ENCODE measurements at regions not wholly inside any gene's neighbourhood (a gene's known extent, or its start where the extent isn't known, plus 50 kb on each side); places are given as distances from the start of the nearest gene placed in this dataset.
"Not testable (repeated sequence)": the region's sequence is repeated elsewhere in the genome, so short reads cannot be mapped to it uniquely, and the experiment has no call there.

DNA sequence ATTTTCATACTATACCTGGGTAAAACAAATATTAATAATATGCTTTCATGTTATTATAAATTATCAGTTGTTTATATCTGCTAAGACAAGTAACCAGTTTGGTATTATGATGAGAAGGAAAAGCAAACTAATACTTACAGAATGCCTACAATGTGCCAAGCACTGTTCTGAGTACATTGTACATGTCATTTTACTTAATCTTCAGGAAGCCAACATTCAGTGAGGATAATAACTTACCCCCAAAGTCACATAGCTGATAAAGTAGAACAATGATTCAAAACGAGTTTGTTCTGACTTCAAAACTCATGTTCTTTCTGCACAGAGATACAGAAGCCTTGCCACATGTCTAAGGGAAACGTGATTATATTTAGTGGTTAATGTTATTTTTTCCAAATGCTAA is 89.0 kb upstream of the DIO2 start:
- H3K27ac ChIP-seq: no peak overlapping the region
- no peaks in the 10 kb centered on the region for H3K9me3 ChIP-seq
- DNase-seq (ENCODE audit: low spot score in 2 of 2): no peak
- H3K4me3 ChIP-seq: no peak overlapping the region
- H3K4me1 ChIP-seq: no peaks in the 10 kb centered on the region
- no peaks in the 10 kb centered on the region for H3K27me3 ChIP-seq
- TF ChIP-seq POLR2AphosphoS5 (IDR thresholded peaks at IDR 0.05) (no peak), POLR2A (IDR thresholded peaks at IDR 0.05) (no peak), CTCF (IDR thresholded peaks at IDR 0.05) (no peak)
- intact Hi-C loops (cut with DNase I; ENCODE audit: low total_unique reads): no loop called here
- no peaks in the 10 kb centered on the region for H3K36me3 ChIP-seq

GRCh38 chr14:80298491-80299017 is 87.2 kb upstream of the DIO2 start:
- TF ChIP-seq POLR2AphosphoS5 (IDR thresholded peaks at IDR 0.05) (no peak), CTCF (IDR thresholded peaks at IDR 0.05) (no peak), POLR2A (IDR thresholded peaks at IDR 0.05) (no peak)
- Histone ChIP-seq H3K27me3 (no peaks in the 10 kb centered on the region), H3K9me3 (no peaks in the 10 kb centered on the region), H3K27ac (no peak overlapping the region), H3K4me1 (no peaks in the 10 kb centered on the region), H3K36me3 (no peaks in the 10 kb centered on the region), H3K4me3 (no peak overlapping the region)
- intact Hi-C loops (cut with DNase I; ENCODE audit: low total_unique reads): no loop called here
- DNase-seq (ENCODE audit: low spot score in 2 of 2): no peak

DNA sequence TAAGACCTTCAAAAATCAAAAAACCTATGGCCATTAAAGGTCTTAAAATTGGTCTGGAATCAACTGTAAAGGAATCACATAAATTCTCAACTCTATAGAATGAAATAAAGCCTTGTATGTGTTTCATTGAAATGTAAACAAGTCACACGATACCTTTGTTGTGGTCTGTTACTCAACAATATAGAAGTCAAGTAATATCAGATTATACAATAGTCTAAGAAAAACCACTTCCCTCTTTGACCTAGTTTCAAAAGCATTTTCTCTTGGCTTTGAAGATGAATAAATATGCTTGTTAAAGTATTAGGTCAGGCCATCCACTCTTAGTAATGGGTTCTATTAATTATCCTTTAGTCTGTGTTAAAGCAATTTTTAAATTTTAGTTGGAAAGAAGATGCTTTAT is 79.8 kb upstream of the DIO2 start:
- Histone ChIP-seq H3K27me3 (no peaks in the 10 kb centered on the region), H3K36me3 (no peaks in the 10 kb centered on the region), H3K27ac (no peak overlapping the region), H3K4me1 (no peaks in the 10 kb centered on the region), H3K4me3 (no peak overlapping the region), H3K9me3 (peaks cover 0 to 8% of the 10 kb centered on the region in 2 donors)
- DNase-seq (ENCODE audit: low spot score in 2 of 2): no peak
- intact Hi-C loops (cut with DNase I; ENCODE audit: low total_unique reads): no loop called here
- TF ChIP-seq CTCF (IDR thresholded peaks at IDR 0.05) (no peak), POLR2AphosphoS5 (IDR thresholded peaks at IDR 0.05) (no peak), POLR2A (IDR thresholded peaks at IDR 0.05) (no peak)

GRCh38 chr14:80286744-80287143 is 75.4 kb upstream of the DIO2 start:
- DNase-seq (ENCODE audit: low spot score in 2 of 2); H3K27me3 ChIP-seq; H3K36me3 ChIP-seq; H3K27ac ChIP-seq; H3K9me3 ChIP-seq; H3K4me1 ChIP-seq; intact Hi-C loops (cut with DNase I; ENCODE audit: low total_unique reads); H3K4me3 ChIP-seq: not testable (repeated sequence)

DNA sequence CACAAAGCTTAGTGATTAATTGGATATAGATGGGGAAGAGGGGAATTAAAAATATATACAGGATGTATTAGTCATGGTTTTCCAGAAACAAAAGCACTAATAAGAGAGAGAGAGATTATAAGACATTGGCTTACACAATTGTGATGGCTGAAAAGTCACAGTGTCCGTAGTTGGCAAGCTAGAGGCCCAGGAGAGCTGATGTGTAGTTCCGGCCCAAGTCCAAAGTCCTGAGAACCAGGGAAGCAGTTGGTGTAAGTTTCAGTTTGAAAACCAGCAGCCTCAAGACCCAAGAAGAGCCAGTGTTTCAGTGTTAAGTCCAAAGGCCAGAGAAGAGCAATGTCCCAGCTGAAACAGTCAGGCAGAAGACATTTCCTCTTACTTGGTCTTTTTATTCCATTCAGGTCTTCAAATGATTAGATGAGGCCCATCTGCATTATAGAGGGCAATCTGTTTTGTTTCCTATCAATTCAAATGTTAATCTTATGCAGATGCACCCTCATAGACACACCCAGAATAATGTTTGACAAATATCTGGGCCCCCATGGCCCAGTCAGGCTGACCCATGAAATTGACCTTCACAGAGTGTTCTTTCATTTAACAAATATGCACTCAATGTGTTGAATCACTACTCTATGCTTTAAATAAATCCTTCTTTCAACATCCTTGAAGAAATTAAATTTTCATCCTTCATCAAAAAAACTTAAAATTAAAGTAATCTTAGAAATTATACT is 67.2 kb upstream of the DIO2 start:
- intact Hi-C loops (cut with DNase I; ENCODE audit: low total_unique reads): no loop called here
- Histone ChIP-seq H3K4me3 (no peak overlapping the region), H3K36me3 (no peaks in the 10 kb centered on the region), H3K27me3 (no peaks in the 10 kb centered on the region), H3K27ac (no peak overlapping the region), H3K4me1 (no peaks in the 10 kb centered on the region), H3K9me3 (no peaks in the 10 kb centered on the region)
- no peak for TF ChIP-seq POLR2A (IDR thresholded peaks at IDR 0.05)
- TF ChIP-seq CTCF (IDR thresholded peaks at IDR 0.05): no peak
- TF ChIP-seq POLR2AphosphoS5 (IDR thresholded peaks at IDR 0.05): no peak
- no peak for DNase-seq (ENCODE audit: low spot score in 2 of 2)

Measured in breast epithelium (tissue), 4 donors.